Right hindlimb (tissue), 1 donor: ENCODE measurements at regions not wholly inside any gene's neighbourhood (a gene's known extent, or its start where the extent isn't known, plus 50 kb on each side); places are given as distances from the start of the nearest gene placed in this dataset.
A peak's percentile ranks its signal among the peaks of the same experiment; 100 is the strongest.
"Not testable (repeated sequence)": the region's sequence is repeated elsewhere in the genome, so short reads cannot be mapped to it uniquely, and the experiment has no call there.

Experiments used
- DNase-seq: peaks from one replicate; pipeline ENCODE4 v3.0.0-alpha.2; 2018

- DNase-seq: no peak
Observed at GRCh38 chr5:173494446-173494845, 122.0 kb downstream of the BOD1 start.

GRCh38 chr5:173493846-173494245, 122.6 kb downstream of the BOD1 start:
- no peak for DNase-seq

- no peak for DNase-seq
Observed at GRCh38 chr5:173493040-173493439, 123.4 kb downstream of the BOD1 start.

- DNase-seq: no peak
Observed at GRCh38 chr5:173490681-173491080, 125.8 kb downstream of the BOD1 start.

GRCh38 chr5:173488144-173488543, 128.3 kb downstream of the BOD1 start:
- no peak for DNase-seq

- DNase-seq: no peak
Observed at GRCh38 chr5:173487300-173487699, 129.2 kb downstream of the BOD1 start.

GRCh38 chr5:173486355-173487225, 129.9 kb downstream of the BOD1 start:
- no peak for DNase-seq

- DNase-seq: no peak
Observed at GRCh38 chr5:173484569-173484968, 131.9 kb downstream of the BOD1 start.

GRCh38 chr5:173483599-173483998, 132.9 kb downstream of the BOD1 start:
- DNase-seq: not testable (repeated sequence)

- DNase-seq: no peak
Observed at GRCh38 chr5:173483160-173483559, 133.3 kb downstream of the BOD1 start.

- DNase-seq: no peak
Observed at GRCh38 chr5:173481821-173482220, 134.6 kb downstream of the BOD1 start.

- DNase-seq: no peak
Observed at GRCh38 chr5:173480896-173481295, 135.6 kb downstream of the BOD1 start.

GRCh38 chr5:173479711-173480110, 136.7 kb downstream of the BOD1 start:
- DNase-seq: no peak

GRCh38 chr5:173477345-173478040, 139.0 kb downstream of the BOD1 start:
- no peak for DNase-seq

GRCh38 chr5:173475780-173476179, 140.7 kb downstream of the BOD1 start:
- no peak for DNase-seq

- no peak for DNase-seq
Observed at GRCh38 chr5:173474881-173475287, 141.6 kb downstream of the BOD1 start.

GRCh38 chr5:173473288-173473687, 143.2 kb downstream of the BOD1 start:
- DNase-seq: no peak

- peak; percentile 32 for DNase-seq
Observed at GRCh38 chr5:173472784-173473278, 143.6 kb downstream of the BOD1 start.

GRCh38 chr5:173472164-173472563, 143.9 kb upstream of the STC2 start:
- DNase-seq: peak; percentile 84

- no peak for DNase-seq
Observed at GRCh38 chr5:173468821-173469251, 140.6 kb upstream of the STC2 start.

GRCh38 chr5:173466227-173466626, 138.0 kb upstream of the STC2 start:
- DNase-seq: no peak

GRCh38 chr5:173464813-173465212, 136.6 kb upstream of the STC2 start:
- DNase-seq: no peak

- no peak for DNase-seq
Observed at GRCh38 chr5:173463207-173463606, 135.0 kb upstream of the STC2 start.
